ENCODE measurements at regions not wholly inside any gene's neighbourhood (a gene's known extent, or its start where the extent isn't known, plus 50 kb on each side); places are given as distances from the start of the nearest gene placed in this dataset.
"Not testable (repeated sequence)": the region's sequence is repeated elsewhere in the genome, so short reads cannot be mapped to it uniquely, and the experiment has no call there.

- no peak for DNase-seq (ENCODE audit: low read depth in 4 of 4, low spot score in 2 of 4)
Observed at GRCh38 chr4:110837896-110838450, 215.1 kb upstream of the PITX2 start.

GRCh38 chr4:110840221-110840654, 217.4 kb upstream of the PITX2 start:
- no peak for DNase-seq (ENCODE audit: low read depth in 4 of 4, low spot score in 2 of 4)

- no peak for DNase-seq (ENCODE audit: low read depth in 4 of 4, low spot score in 2 of 4)
Observed at GRCh38 chr4:110848787-110849186, 225.9 kb upstream of the PITX2 start.

- DNase-seq (ENCODE audit: low read depth in 4 of 4, low spot score in 2 of 4), result no peak
Observed at GRCh38 chr4:110849461-110849860, 226.6 kb upstream of the PITX2 start.

DNA sequence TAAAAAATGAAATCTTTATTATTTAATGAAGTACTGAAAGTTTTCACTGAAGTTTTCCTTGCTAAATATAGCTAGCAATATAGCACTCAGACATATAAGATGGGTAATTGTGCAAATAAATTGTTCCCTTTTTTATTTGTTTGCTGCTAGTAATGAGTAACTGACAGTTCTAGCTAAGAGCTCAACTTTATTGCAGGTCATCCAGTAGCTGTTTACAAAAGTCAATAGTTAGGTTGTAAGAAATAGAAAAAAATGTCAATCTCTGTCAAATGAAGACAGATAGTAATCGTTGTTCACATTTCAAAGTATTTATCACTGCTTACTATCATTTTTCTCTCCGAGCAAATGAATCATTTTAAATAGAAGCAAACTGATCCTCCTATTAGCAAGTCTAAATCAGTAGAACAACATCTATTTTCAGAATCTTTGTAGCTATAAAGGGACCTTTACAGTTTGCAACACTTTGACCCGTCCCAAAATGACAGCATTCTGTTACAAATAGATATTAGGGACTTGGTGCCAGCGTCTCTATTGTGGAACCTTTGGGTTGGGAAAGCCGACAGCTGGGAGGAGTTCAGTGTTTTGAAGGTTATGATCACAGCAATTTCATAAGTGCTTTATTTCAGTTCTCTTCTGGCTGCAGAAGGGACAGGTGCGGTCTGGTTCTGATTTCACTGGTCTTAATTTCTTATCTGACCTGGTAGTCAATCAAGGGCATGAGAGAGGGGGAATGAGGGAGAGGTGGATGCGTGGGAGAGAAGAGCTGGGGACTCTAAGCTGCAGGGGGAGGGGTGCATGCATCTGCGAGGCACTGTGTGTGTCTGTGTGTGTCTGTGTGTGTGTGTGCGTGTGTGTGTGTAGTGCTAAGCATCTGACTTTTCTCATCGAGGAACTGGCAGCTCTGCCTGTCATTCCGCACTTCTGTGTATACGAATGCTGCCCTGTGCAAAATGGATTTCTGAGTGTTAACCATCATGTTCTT, 227.9 kb upstream of the PITX2 start:
- peak; percentile 1 to 19 (median 14) for DNase-seq (ENCODE audit: low read depth in 4 of 4, low spot score in 2 of 4)

- no peak for DNase-seq (ENCODE audit: low read depth in 4 of 4, low spot score in 2 of 4)
Observed at GRCh38 chr4:110851989-110852388, 229.1 kb upstream of the PITX2 start.

DNA sequence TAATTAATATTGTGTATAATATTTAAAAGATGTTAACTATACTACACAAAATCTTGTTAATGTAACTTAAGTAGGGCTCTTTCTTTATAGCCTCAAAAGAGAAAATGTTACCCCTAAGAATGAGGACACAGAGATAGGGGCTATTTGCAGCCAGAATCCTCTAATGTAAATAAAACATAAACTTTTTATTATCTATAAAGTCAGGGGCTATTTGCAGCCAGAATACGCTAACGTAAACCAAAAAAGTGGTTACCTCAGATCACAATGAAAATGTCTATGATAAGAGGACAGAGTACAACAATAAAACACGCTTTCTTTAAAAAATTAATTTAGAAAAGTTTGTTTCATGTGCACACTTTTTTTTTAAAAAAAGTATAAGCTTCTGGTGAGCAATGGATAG, 229.9 kb upstream of the PITX2 start:
- DNase-seq (ENCODE audit: low read depth in 4 of 4, low spot score in 2 of 4), result no peak

DNA sequence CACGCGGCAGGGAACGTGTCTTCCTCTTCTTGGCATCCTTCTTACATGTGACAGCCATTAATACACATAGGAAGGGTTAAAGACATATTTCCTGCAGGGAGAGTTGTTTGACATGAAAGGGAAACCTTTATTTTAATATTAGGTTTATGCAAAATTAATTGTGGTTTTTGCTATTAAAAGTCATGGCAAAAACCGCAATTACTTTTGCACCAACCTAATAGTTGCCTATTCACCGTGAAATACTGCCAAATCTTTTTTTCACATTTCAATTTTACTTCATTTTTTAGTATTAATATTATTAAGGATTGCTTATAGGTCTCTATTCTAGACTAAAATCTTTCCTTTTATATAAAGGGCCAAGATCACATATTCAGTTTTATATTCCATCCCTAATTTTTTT, 230.4 kb upstream of the PITX2 start:
- DNase-seq (ENCODE audit: low read depth in 4 of 4, low spot score in 2 of 4), result no peak

- no peak for DNase-seq (ENCODE audit: low read depth in 4 of 4, low spot score in 2 of 4)
Observed at GRCh38 chr4:110854021-110854678, 231.3 kb upstream of the PITX2 start.

DNA sequence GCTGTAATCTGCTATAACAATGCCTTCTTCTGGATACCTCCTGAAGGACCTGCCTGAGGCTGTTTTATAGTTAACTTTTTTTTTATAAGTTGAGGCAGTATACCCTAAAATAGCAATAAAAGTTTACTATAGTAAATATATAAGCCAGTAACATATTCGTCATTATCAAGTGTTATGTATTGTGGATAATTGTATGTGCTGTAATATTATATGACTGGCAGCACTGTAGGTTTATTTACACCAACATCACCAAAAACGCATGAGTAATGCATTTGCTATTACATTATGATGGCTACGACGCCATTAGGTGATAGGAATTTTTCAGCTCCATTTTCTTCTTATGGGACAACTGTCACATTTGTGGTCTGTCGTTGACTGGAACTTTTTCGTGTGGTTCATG, 237.2 kb upstream of the PITX2 start:
- no peak for DNase-seq (ENCODE audit: low read depth in 4 of 4, low spot score in 2 of 4)

- no peak for DNase-seq (ENCODE audit: low read depth in 4 of 4, low spot score in 2 of 4)
Observed at GRCh38 chr4:110860901-110861300, 238.0 kb upstream of the PITX2 start.

GRCh38 chr4:110865611-110866259, 242.9 kb upstream of the PITX2 start:
- no peak for DNase-seq (ENCODE audit: low read depth in 4 of 4, low spot score in 2 of 4)

DNA sequence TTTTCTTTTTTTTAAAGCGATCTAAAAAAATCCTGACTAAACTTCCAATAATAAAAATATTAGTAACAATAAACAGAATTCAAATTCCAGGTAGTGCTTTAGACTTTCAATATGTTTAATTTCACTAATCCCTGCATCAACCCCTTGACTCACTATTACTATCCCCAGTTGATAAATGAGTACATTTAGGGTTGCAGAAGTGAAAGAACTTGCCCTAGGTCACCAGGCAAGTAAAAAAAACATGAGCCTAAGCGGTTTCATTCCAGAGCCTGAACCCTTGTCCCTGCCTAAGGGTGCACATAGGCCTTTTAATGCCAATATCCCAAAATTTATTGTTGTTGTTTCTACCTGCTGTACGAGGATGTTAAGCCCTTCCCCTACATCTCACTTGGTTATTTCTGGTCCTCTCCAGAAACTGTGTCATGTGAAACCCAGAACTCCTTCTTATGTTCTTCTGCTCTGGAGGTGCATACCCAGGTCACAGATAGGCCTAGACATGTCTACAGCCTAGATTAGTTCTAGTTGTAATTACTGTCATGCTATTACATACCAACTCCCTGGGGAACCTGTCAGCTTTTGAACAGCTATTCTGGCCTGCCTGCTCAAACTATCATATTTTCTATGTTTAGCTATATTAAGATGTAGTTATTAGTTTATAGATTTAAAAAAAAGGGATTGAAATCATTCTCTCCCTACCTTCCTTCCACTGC, 244.5 kb upstream of the PITX2 start:
- no peak for DNase-seq (ENCODE audit: low read depth in 4 of 4, low spot score in 2 of 4)

GRCh38 chr4:110867981-110868720, 245.3 kb upstream of the PITX2 start:
- no peak for DNase-seq (ENCODE audit: low read depth in 4 of 4, low spot score in 2 of 4)

GRCh38 chr4:110869114-110869513, 246.2 kb upstream of the PITX2 start:
- no peak for DNase-seq (ENCODE audit: low read depth in 4 of 4, low spot score in 2 of 4)

GRCh38 chr4:110869862-110870572, 247.1 kb upstream of the PITX2 start:
- DNase-seq (ENCODE audit: low read depth in 4 of 4, low spot score in 2 of 4), result no peak

DNA sequence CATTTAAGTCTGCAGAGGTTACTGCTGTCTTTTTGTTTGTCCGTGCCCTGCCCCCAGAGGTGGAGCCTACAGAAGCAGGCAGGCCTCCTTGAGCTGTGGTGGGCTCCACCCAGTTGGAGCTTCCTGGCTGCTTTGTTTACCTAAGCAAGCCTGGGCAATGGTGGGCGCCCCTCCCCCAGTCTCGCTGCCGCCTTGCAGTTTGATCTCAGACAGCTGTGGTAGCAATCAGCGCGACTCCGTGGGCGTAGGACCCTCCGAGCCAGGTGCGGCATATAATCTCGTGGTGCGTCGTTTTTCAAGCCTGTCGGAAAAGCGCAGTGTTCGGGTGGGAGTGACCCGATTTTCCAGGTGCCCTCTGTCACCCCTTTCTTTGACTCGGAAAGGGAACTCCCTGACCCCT, 253.3 kb upstream of the PITX2 start:
- DNase-seq (ENCODE audit: low read depth in 4 of 4, low spot score in 2 of 4), result not testable (repeated sequence)

- no peak for DNase-seq (ENCODE audit: low read depth in 4 of 4, low spot score in 2 of 4)
Observed at GRCh38 chr4:110876866-110877265, 254.0 kb upstream of the PITX2 start.

GRCh38 chr4:110877778-110878370, 255.0 kb upstream of the PITX2 start:
- no peak for DNase-seq (ENCODE audit: low read depth in 4 of 4, low spot score in 2 of 4)

All from left renal cortex interstitium (tissue), 4 donors.